ENCODE measurements at regions not wholly inside any gene's neighbourhood (a gene's known extent, or its start where the extent isn't known, plus 50 kb on each side); places are given as distances from the start of the nearest gene placed in this dataset.

GRCh38 chr2:39949131-39949530 lies 170.1 kb upstream of the THUMPD2 start:
- TF ChIP-seq, protein P1, sequence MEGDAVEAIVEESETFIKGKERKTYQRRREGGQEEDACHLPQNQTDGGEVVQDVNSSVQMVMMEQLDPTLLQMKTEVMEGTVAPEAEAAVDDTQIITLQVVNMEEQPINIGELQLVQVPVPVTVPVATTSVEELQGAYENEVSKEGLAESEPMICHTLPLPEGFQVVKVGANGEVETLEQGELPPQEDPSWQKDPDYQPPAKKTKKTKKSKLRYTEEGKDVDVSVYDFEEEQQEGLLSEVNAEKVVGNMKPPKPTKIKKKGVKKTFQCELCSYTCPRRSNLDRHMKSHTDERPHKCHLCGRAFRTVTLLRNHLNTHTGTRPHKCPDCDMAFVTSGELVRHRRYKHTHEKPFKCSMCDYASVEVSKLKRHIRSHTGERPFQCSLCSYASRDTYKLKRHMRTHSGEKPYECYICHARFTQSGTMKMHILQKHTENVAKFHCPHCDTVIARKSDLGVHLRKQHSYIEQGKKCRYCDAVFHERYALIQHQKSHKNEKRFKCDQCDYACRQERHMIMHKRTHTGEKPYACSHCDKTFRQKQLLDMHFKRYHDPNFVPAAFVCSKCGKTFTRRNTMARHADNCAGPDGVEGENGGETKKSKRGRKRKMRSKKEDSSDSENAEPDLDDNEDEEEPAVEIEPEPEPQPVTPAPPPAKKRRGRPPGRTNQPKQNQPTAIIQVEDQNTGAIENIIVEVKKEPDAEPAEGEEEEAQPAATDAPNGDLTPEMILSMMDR (IDR thresholded peaks at IDR 0.05) = no peak
- TF ChIP-seq EP300 (IDR thresholded peaks at IDR 0.05) (no peak), POLR2AphosphoS5 (IDR thresholded peaks at IDR 0.05) (no peak), POLR2A (IDR thresholded peaks at IDR 0.05) (no peak)
